HepG2 (cell line): ENCODE measurements at regions not wholly inside any gene's neighbourhood (a gene's known extent, or its start where the extent isn't known, plus 50 kb on each side); places are given as distances from the start of the nearest gene placed in this dataset.

Experiments
- EP300 ChIP-seq, 3 experiments: sonication (generic) in 1 of 3; formaldehyde crosslinking in 1 of 3; IDR thresholded peaks; 2 replicates each; pipeline versions ENCODE4 v1.5.1 to v1.6.1; 2011 to 2020; ENCODE audit warnings: low read depth in 2 of 3, low read length in 2 of 3, borderline replicate concordance in 1 of 3, improper control_type of control experiment in 1 of 3, mild to moderate bottlenecking in 1 of 3, missing genetic modification reagents in 1 of 3, moderate library complexity in 1 of 3
- EZH2 ChIP-seq: conservative IDR thresholded peaks from 2 replicates; pipeline ENCODE4 v1.6.1; 2012; ENCODE audit warnings: mild to moderate bottlenecking, low read depth, low read length, moderate library complexity
- KLF9 ChIP-seq: IDR thresholded peaks from 2 replicates; pipeline ENCODE4 v1.6.1; 2016; ENCODE audit warnings: low read depth
- MAX ChIP-seq: IDR thresholded peaks from 2 replicates; pipeline ENCODE4 v1.6.1; 2012; ENCODE audit warnings: inconsistent platforms
- MXI1 ChIP-seq: IDR thresholded peaks from 3 replicates; pipeline ENCODE4 v1.6.1; 2012; ENCODE audit warnings: low read depth, low read length, inconsistent platforms, borderline replicate concordance
- NR1H2 ChIP-seq: sonication (generic); formaldehyde crosslinking; IDR thresholded peaks from 2 replicates; pipeline ENCODE4 v1.8.1; 2022; ENCODE audit warnings: low read depth, missing genetic modification reagents, borderline replicate concordance
- POLR2A ChIP-seq, 2 experiments: IDR thresholded peaks; 2 replicates each; pipeline ENCODE4 v1.6.1; 2011; ENCODE audit warnings: low read depth in 2 of 2, low read length in 2 of 2, mild to moderate bottlenecking in 1 of 2, moderate library complexity in 1 of 2; ENCODE audit not compliant: insufficient read depth in 1 of 2
- POLR2AphosphoS5 ChIP-seq: IDR thresholded peaks from 2 replicates; pipeline ENCODE4 v1.6.1; 2012; ENCODE audit warnings: low read depth, low read length
- ZNF121 ChIP-seq: sonication (generic); formaldehyde crosslinking; IDR thresholded peaks from 2 replicates; pipeline ENCODE4 v1.5.0; 2020; ENCODE audit warnings: mild to moderate bottlenecking, missing genetic modification reagents

GRCh38 chr7:25802057-25802456 lies 349.9 kb upstream of the NFE2L3 start:
- TF ChIP-seq EZH2 = no peak
- TF ChIP-seq NR1H2 (CRISPR knock-in tag) = no peak
- TF ChIP-seq MAX = no peak
- TF ChIP-seq MXI1 = no peak
- no peak for TF ChIP-seq ZNF121 (CRISPR knock-in tag)
- TF ChIP-seq KLF9 = no peak
- no peak for TF ChIP-seq POLR2AphosphoS5
- no peak for TF ChIP-seq EP300 (IDR thresholded peaks at IDR 0.05; ENCODE audit: low read depth in 2 of 2, low read length in 2 of 2)
- no peak for TF ChIP-seq EP300 (CRISPR knock-in tag; IDR thresholded peaks at IDR 0.05; ENCODE audit: borderline replicate concordance)
- no peak for TF ChIP-seq POLR2A (IDR thresholded peaks at IDR 0.05; ENCODE audit: insufficient read depth in 1 of 2, low read depth in 2 of 2, low read length in 2 of 2)
